22Rv1 (cell line): ENCODE measurements at regions not wholly inside any gene's neighbourhood (a gene's known extent, or its start where the extent isn't known, plus 50 kb on each side); places are given as distances from the start of the nearest gene placed in this dataset.

Experiments used
- H3K27ac ChIP-seq: fragments of 450-650 bp; 2 replicates; pipeline ENCODE4 v1.5.1; 2017
- ZFX ChIP-seq: fragments of 450-650 bp; IDR thresholded peaks from 2 replicates; pipeline ENCODE4 v1.6.1; 2017; ENCODE audit warnings: antibody characterized with exemption, borderline replicate concordance
- TF ChIP-seq, protein P1 (sequence below): fragments of 450-650 bp; IDR thresholded peaks from 2 replicates; pipeline ENCODE4 v1.5.1; 2017; ENCODE audit warnings: mild to moderate bottlenecking

DNA sequence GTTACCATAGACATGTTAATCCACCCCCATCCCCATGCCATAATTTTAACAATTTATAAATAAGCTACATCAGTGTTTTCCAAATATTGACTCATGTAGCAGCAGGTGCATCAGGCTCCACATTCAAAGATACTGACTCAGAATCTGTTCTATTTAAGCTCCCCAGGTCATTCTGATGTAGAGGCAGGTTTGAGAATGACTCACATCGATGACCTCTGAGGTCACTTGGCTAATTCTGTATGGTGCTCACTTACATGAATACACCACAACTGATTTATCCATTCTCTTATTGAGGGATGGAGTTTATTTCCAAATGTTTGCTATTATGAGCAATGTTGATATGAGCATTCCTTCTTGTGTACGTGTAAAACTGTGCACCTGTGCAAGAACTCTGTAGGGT is 1159.0 kb downstream of the TYW1 start:
- TF ChIP-seq, protein P1, sequence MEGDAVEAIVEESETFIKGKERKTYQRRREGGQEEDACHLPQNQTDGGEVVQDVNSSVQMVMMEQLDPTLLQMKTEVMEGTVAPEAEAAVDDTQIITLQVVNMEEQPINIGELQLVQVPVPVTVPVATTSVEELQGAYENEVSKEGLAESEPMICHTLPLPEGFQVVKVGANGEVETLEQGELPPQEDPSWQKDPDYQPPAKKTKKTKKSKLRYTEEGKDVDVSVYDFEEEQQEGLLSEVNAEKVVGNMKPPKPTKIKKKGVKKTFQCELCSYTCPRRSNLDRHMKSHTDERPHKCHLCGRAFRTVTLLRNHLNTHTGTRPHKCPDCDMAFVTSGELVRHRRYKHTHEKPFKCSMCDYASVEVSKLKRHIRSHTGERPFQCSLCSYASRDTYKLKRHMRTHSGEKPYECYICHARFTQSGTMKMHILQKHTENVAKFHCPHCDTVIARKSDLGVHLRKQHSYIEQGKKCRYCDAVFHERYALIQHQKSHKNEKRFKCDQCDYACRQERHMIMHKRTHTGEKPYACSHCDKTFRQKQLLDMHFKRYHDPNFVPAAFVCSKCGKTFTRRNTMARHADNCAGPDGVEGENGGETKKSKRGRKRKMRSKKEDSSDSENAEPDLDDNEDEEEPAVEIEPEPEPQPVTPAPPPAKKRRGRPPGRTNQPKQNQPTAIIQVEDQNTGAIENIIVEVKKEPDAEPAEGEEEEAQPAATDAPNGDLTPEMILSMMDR, result no peak
- H3K27ac ChIP-seq, result no peak overlapping the region

DNA sequence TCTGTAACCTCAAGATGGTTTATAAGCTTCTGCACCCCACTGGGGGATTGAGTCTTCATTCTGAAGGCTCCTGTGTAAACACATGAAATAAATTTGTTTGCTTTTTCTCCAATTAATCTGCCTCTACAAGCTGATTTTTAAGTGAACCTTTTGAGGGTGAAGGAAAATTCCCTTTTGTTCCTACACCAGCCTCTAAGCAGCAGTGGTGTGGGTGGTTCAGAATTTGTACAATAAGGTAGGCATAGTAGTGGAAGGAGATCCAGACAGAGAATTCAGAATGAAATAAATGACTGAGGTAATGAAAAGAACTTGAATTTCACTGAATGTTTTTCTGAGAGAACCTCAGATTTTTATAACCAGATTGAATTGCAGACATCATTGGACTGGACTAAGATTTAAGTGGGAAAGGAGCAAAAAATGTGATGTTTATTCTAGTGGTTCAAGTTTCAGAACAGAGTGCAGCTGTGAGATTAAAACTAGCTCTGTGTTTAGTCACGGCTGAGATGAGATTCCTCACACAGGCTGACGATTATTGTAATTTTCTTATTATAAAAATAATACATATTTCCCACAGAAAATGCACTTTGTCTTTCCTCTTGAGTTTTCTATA is 1162.2 kb downstream of the TYW1 start:
- H3K27ac ChIP-seq, result no peak overlapping the region
- TF ChIP-seq, protein P1, result no peak
- no peak for TF ChIP-seq ZFX

DNA sequence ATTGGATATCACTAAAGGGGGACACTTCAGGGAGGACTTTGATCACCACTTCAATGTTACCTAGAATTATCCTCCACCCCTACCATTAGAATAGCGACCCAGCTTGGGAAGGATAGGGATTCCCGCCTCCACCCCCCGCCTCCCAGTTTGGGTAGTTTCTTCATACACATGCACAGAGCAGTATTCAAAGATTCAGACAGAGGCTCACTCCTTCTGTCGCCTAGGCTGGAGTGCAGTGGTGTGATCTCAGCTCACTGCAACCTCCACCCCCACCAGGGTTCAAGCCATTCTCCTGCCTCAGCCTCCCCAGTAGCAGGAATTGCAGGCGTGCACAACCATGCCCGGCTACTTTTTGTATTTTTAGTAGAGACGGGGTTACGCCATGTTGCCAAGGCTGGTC is 1166.1 kb downstream of the TYW1 start:
- TF ChIP-seq, protein P1, result no peak
- no peak for TF ChIP-seq ZFX
- no peak overlapping the region for H3K27ac ChIP-seq

DNA sequence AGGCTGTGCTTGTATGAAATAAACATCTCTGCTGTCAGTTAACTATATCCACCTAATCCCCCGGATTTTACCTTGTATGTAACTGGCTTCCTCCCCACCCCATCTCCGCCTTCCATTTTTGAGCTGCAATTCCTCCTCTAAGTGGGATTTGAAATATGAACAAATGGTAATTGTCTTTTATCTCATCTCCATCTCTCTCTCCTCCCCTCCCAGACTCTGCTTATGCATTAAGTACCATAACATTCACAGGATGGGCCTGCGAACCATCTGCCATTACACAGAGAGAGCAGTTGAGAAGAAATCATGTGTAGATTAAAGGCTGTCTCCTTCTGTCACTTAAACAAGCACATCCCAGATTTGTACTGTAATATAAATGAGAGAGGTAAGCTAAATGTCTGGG is 1169.9 kb downstream of the TYW1 start:
- TF ChIP-seq, protein P1, result no peak
- no peak for TF ChIP-seq ZFX
- H3K27ac ChIP-seq, result no peak overlapping the region

DNA sequence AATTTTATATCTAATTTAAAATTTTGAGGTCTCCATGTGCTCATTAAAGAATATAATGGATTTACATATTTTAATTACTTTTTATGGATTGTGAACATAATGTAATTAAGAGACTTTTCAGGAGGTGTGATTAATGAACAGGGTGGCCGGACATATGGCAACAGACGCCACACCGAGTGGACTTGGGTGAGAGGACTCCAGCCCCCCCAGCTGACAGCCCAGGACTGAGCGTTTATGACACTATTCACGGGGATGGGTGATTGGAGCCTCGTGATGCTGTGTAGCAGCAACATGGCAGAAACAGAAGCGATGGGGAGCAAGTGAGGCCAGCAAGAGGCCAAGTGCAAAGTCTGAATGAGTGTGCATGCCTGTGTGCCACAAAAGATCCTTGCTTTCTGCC is 1176.9 kb downstream of the TYW1 start:
- no peak overlapping the region for H3K27ac ChIP-seq
- TF ChIP-seq ZFX, result no peak
- TF ChIP-seq, protein P1, result no peak

DNA sequence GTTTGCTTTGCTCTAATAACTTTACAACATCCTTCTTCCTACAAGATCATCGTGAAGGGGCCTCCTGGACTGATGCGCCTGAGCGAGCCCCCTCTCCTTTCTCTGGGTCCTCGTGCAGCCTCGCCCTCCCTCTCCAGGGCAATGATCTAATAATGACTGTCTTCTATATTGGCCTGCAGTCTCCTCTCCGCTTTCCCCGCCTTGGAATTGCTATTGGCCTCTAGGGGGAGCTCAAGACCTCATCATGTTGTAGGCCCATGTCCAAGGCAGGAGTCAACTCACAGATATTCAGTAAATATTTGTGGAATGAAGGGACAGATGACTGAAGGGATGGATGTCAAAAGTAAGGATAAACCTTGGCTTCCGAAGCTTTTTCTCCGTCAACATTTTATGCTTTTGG is 1180.3 kb downstream of the TYW1 start:
- TF ChIP-seq, protein P1, result peak; percentile 93
- TF ChIP-seq ZFX, result no peak
- H3K27ac ChIP-seq, result no peak overlapping the region

DNA sequence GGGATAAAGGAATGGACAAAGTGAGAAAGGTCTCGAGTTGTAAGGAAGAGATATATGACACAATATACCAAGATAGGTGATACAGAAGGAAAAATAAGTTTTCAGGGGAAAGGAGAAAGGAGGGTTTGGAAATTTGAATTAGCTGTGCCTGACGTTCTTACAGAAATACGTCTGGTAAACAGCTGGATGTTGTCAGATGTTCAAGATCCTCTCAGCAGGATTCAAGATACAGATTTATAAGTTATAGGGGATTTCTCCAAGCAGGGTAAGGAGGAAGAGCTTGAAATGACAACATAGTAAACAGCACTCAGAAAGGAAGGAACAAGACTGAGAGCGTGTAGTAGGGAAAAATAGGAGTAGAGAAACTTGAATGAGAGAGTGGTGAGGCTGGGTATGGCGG is 1184.1 kb downstream of the TYW1 start:
- H3K27ac ChIP-seq, result no peak overlapping the region
- TF ChIP-seq, protein P1, result no peak
- no peak for TF ChIP-seq ZFX
